ENCODE measurements at regions not wholly inside any gene's neighbourhood (a gene's known extent, or its start where the extent isn't known, plus 50 kb on each side); places are given as distances from the start of the nearest gene placed in this dataset.
A peak's percentile ranks its signal among the peaks of the same experiment; 100 is the strongest.

- Histone ChIP-seq H4K20me1 (ENCODE audit: control insufficient read depth, insufficient read depth) (no peaks in the 10 kb centered on the region), H3K9me3 (replicated peaks; ENCODE audit: control insufficient read depth, insufficient read depth, low read length) (peaks cover 9% of the 10 kb centered on the region; the same call in 2 of the 3 replicates), H3K79me2 (ENCODE audit: control insufficient read depth, insufficient read depth, low read length) (peaks cover 8% of the 10 kb centered on the region), H2AFZ (ENCODE audit: control insufficient read depth, low read depth, low read length) (peak overlapping the region; percentile 25; the same call in 1 of the 2 replicates), H3K4me3 (no peak overlapping the region), H3K4me1 (ENCODE audit: control insufficient read depth, insufficient read depth, low read length) (peaks cover 25% of the 10 kb centered on the region), H3K9ac (ENCODE audit: control insufficient read depth, insufficient read depth, low read length) (no peak overlapping the region), H3K4me2 (ENCODE audit: control insufficient read depth, insufficient read depth) (no peak overlapping the region), H3K27me3 (replicated peaks in 1 of 2; ENCODE audit: control insufficient read depth in 2 of 2, insufficient read depth in 2 of 2, low read length in 1 of 2) (no peaks in the 10 kb centered on the region), H3K36me3 (ENCODE audit: control insufficient read depth in 2 of 2, insufficient read depth in 2 of 2, low read length in 1 of 2) (no peaks in the 10 kb centered on the region), H3K27ac (ENCODE audit: control insufficient read depth, insufficient read depth) (no peak overlapping the region)
- BruUV-seq (replicated peaks), result no TSS peak
- FAIRE-seq (peak; percentile 41), ATAC-seq (peak; percentile 20; the same call in 1 of the 3 replicates), DNase-seq (ENCODE audit: low read depth, low spot score) (no peak)
- ChIA-PET CTCF (no interaction called here), SMC1A (ENCODE audit: uncharacterized antibody, unreplicated experiment) (interaction anchor here (0.6 kb wide), 1 partner anchor 104 kb away, joined by 3 read pairs; no protein-coding TSS in a partner anchor), RAD21 (ENCODE audit: unreplicated experiment) (interaction anchor here (0.9 kb wide), 1 partner anchor 10 kb away, joined by 3 read pairs; no protein-coding TSS in a partner anchor), POLR2A (no interaction called here)
- TF ChIP-seq USF1 (IDR thresholded peaks at IDR 0.05; ENCODE audit: borderline replicate concordance, extremely low read length, insufficient read depth, low read depth, low read length), result no peak
- 0 out of 2 replicates have a peak, but pooled peaks have one; percentile 9 for TF ChIP-seq RUNX3 (IDR thresholded peaks at IDR 0.05; ENCODE audit: low read length)
- peak; percentile 47; the same call in 1 of the 2 replicates for TF ChIP-seq SPI1 (IDR thresholded peaks at IDR 0.05; ENCODE audit: borderline replicate concordance, insufficient read depth, low read depth, low read length)
- intact Hi-C loops (cut with micrococcal nuclease; ENCODE audit: unreplicated experiment), result no loop called here
- WGBS (ENCODE audit: insufficient coverage, insufficient replicate concordance, low lambda C conversion rate, missing lambda C conversion rate), result 65% methylated on average over 2 of the region's 2 CpGs
- in situ Hi-C loops (cut with MboI), result no loop called here
Observed at GRCh38 chr4:104976262-104976661, 170.4 kb upstream of the TET2 start.

GRCh38 chr4:104979083-104979760 lies 167.5 kb upstream of the TET2 start:
- SMC1A ChIA-PET (ENCODE audit: uncharacterized antibody, unreplicated experiment), result interaction anchor here (0.7 kb wide), 2 partner anchors 72 to 615 kb away, joined by 3 read pairs; no protein-coding TSS in a partner anchor
- no peak for TF ChIP-seq SMAD1 (IDR thresholded peaks at IDR 0.05; ENCODE audit: low read depth, partially characterized antibody)
- no peak for TF ChIP-seq NR2C1 (IDR thresholded peaks at IDR 0.05)
- no peak for TF ChIP-seq BCLAF1 (IDR thresholded peaks at IDR 0.05)
- TF ChIP-seq REST (IDR thresholded peaks at IDR 0.05; ENCODE audit: low read depth, low read length), result no peak

More at GRCh38 chr4:104979083-104979760, 167.5 kb upstream of the TET2 start:
- Histone ChIP-seq H3K4me1 (ENCODE audit: control insufficient read depth, insufficient read depth, low read length) (peaks cover 16% of the 10 kb centered on the region), H3K4me2 (ENCODE audit: control insufficient read depth, insufficient read depth) (no peak overlapping the region), H3K36me3 (ENCODE audit: control insufficient read depth in 2 of 2, insufficient read depth in 2 of 2, low read length in 1 of 2) (no peaks in the 10 kb centered on the region), H3K4me3 (no peak overlapping the region), H3K27me3 (replicated peaks in 1 of 2; ENCODE audit: control insufficient read depth in 2 of 2, insufficient read depth in 2 of 2, low read length in 1 of 2) (no peaks in the 10 kb centered on the region), H3K27ac (ENCODE audit: control insufficient read depth, insufficient read depth) (no peak overlapping the region), H3K9ac (ENCODE audit: control insufficient read depth, insufficient read depth, low read length) (no peak overlapping the region), H2AFZ (ENCODE audit: control insufficient read depth, low read depth, low read length) (no peak overlapping the region), H4K20me1 (ENCODE audit: control insufficient read depth, insufficient read depth) (no peaks in the 10 kb centered on the region), H3K79me2 (ENCODE audit: control insufficient read depth, insufficient read depth, low read length) (no peaks in the 10 kb centered on the region), H3K9me3 (replicated peaks; ENCODE audit: control insufficient read depth, insufficient read depth, low read length) (peaks cover 9% of the 10 kb centered on the region; the same call in 2 of the 3 replicates)
- DNase-seq (ENCODE audit: low read depth, low spot score) (no peak), ATAC-seq (no peak), FAIRE-seq (no peak)
- RAD21 ChIA-PET (ENCODE audit: unreplicated experiment), result no interaction called here
- in situ Hi-C loops (cut with MboI), result no loop called here
- WGBS (ENCODE audit: insufficient coverage, insufficient replicate concordance, low lambda C conversion rate, missing lambda C conversion rate), result 96% methylated on average over 4 of the region's 4 CpGs
- POLR2A ChIA-PET, result no interaction called here
- CTCF ChIA-PET, result no interaction called here
- intact Hi-C loops (cut with micrococcal nuclease; ENCODE audit: unreplicated experiment), result no loop called here
- no TSS peak for BruUV-seq (replicated peaks)

All from GM12878 (cell line).